Activated CD8-positive, alpha-beta T cell treated with anti-CD3 and anti-CD28 coated beads for 36 hours (primary cell): ENCODE measurements at regions not wholly inside any gene's neighbourhood (a gene's known extent, or its start where the extent isn't known, plus 50 kb on each side); places are given as distances from the start of the nearest gene placed in this dataset.

ENCODE experiments used
- ATAC-seq: fragments of 200-7000 bp; cut with Tn5 transposase; one replicate; pipeline ENCODE4 v1.10.0; 2021; ENCODE audit warnings: mild to moderate bottlenecking, moderate library complexity
- CTCF ChIA-PET: fragments of 350-600 bp; sonication (Branson Sonifier 250); formaldehyde crosslinking; loops from one replicate; lab custom pipeline; 2021; ENCODE audit warnings: antibody characterized with exemption; lab: Charles Lee
- POLR2A ChIA-PET: fragments of 350-600 bp; sonication (Branson Sonifier 250); formaldehyde crosslinking; loops from one replicate; lab custom pipeline; 2021; ENCODE audit warnings: antibody characterized with exemption; lab: Charles Lee
- DNase-seq: peaks from one replicate; pipeline ENCODE4 v3.0.0-alpha.2; 2020
- H3K27ac Mint-ChIP-seq: one replicate; pipeline ENCODE4 v1.8.0; 2021; ENCODE audit warnings: mild to moderate bottlenecking, mixed read lengths
- H3K27me3 Mint-ChIP-seq: one replicate; pipeline ENCODE4 v1.8.0; 2021; ENCODE audit warnings: mixed read lengths
- H3K36me3 Mint-ChIP-seq: one replicate; pipeline ENCODE4 v1.8.0; 2021; ENCODE audit warnings: low read depth, mixed read lengths
- H3K4me1 Mint-ChIP-seq: one replicate; pipeline ENCODE4 v1.8.0; 2021; ENCODE audit warnings: low read depth, mixed read lengths
- H3K4me3 Mint-ChIP-seq: one replicate; pipeline ENCODE4 v1.8.0; 2021; ENCODE audit warnings: mild to moderate bottlenecking, moderate library complexity, mixed read lengths
- H3K9me3 Mint-ChIP-seq: one replicate; pipeline ENCODE4 v1.8.0; 2021; ENCODE audit warnings: mixed read lengths
- intact Hi-C: fragments of 100-400 bp; cut with micrococcal nuclease; formaldehyde crosslinking; loops from one replicate; pipeline ENCODE4 v1.10.0; 2022
- TF ChIP-seq, protein P1 (sequence below): fragments of 200-600 bp; IDR thresholded peaks from one replicate; pipeline ENCODE4 v1.8.0; 2022; ENCODE audit warnings: antibody characterized with exemption, mild to moderate bottlenecking

DNA sequence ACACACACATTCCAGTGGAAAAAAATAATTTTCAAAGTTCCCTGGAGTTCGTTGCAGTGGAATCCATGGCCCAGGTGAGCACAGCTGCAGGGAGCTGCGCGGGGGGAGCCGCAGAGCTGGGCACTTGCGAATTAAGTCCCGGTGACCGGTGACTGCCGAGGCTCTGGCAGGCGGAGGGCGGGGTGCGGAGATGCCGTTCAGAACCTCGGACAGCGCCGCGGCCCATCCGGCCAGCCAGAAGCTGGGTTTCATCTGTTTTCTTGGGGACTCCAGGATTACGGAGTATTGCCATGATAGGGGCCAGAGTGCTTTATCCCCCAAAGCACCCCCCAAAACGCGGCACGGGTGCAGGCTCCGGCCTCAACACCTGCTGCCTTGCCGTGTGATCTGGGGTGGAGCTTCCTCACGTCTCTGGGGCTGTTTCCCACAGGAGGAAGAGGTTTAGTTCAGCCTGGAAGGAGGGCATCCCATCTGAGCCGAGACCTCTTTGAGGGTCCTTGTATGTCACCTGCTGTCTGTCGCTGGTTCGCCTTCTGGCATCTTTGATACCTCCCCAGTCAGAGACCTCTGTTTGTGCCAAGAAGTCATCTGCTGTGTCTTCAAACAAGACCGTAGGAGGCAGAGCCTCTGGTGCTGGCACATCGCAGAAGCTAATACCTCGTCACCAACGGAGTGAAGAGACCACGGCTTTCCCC is 99.4 kb downstream of the YTHDF1 start:
- Mint-ChIP-seq H3K27ac (no peak overlapping the region), H3K4me3 (no peak overlapping the region), H3K36me3 (no peaks in the 10 kb centered on the region), H3K4me1 (no peaks in the 10 kb centered on the region), H3K27me3 (peaks cover 34% of the 10 kb centered on the region), H3K9me3 (peaks cover 5% of the 10 kb centered on the region)
- ChIA-PET POLR2A (no interaction called here), CTCF (no interaction called here)
- ATAC-seq (no peak), DNase-seq (peak; percentile 15)
- intact Hi-C loops: no loop called here
- TF ChIP-seq, protein P1, sequence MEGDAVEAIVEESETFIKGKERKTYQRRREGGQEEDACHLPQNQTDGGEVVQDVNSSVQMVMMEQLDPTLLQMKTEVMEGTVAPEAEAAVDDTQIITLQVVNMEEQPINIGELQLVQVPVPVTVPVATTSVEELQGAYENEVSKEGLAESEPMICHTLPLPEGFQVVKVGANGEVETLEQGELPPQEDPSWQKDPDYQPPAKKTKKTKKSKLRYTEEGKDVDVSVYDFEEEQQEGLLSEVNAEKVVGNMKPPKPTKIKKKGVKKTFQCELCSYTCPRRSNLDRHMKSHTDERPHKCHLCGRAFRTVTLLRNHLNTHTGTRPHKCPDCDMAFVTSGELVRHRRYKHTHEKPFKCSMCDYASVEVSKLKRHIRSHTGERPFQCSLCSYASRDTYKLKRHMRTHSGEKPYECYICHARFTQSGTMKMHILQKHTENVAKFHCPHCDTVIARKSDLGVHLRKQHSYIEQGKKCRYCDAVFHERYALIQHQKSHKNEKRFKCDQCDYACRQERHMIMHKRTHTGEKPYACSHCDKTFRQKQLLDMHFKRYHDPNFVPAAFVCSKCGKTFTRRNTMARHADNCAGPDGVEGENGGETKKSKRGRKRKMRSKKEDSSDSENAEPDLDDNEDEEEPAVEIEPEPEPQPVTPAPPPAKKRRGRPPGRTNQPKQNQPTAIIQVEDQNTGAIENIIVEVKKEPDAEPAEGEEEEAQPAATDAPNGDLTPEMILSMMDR: no peak

DNA sequence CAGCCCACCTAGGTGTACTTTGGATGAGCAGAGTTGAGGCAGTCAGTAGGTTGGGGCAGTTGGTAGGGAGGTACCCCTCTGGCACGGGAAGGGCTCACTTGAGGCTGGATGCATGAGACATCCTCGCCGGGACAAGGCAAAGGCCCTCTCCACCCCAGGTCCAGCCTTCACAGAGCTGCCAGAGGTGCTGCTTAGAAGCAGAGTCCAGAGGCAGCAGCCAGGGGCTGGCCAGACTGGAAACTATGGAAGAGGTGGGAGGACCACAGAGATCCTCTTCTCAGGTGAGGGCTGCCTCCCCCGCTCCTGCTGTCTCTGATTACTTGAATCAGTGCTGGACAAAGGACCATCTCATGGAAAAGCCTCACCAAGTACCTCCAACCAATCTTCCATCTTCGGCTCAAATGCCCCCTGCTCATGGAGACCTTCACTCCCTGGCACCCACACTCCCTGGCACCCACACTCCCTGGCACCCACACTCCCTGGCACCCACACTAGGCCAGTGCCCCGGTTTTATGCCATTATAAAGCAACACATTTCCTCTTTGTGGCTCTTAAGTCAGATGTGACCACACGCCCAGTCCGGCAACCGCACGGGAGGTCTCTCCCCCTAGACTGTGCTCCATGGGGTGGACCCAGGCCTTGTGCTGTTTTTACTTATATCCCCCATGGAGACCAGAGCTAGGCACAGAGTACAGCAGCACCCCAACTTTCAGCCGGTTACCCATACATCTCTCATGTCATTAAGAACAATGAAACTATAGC is 100.1 kb downstream of the YTHDF1 start:
- Mint-ChIP-seq H3K36me3 (no peaks in the 10 kb centered on the region), H3K9me3 (peaks cover 7% of the 10 kb centered on the region), H3K4me1 (no peaks in the 10 kb centered on the region), H3K27me3 (peaks cover 34% of the 10 kb centered on the region), H3K27ac (no peak overlapping the region), H3K4me3 (no peak overlapping the region)
- DNase-seq (no peak), ATAC-seq (no peak)
- intact Hi-C loops: no loop called here
- TF ChIP-seq, protein P1: no peak
- ChIA-PET POLR2A (no interaction called here), CTCF (no interaction called here)

DNA sequence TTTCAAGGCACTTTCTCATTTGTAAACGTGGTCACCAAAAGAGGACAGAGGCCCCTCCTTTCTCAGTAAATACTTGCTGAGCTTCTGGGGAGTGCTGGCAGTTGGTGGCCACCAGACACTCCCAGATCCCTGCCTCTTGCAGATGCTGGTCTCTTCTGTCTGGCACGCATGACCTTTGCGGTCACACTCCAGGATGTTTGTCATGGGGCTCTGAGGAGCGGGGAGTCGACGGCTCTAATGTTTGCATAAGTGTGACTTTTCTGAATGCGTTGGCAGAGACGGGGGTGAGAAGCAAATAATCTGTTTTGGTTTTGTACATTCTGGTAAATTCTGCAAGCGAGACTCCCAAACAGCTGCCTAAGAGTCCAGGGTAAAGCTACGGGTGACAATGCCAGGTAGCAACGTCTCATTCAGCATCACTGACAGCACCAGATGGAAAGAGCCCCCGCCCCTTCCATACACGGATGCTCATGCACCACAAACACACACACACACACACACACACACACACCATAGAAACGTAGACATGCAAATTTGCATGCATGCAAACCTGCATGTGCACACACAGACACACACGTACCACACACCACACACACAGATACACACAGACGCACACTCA is 101.1 kb downstream of the YTHDF1 start:
- Mint-ChIP-seq H3K4me1 (no peaks in the 10 kb centered on the region), H3K27ac (no peak overlapping the region), H3K27me3 (peaks cover 34% of the 10 kb centered on the region), H3K4me3 (no peak overlapping the region), H3K9me3 (peaks cover 7% of the 10 kb centered on the region), H3K36me3 (no peaks in the 10 kb centered on the region)
- CTCF ChIA-PET: no interaction called here
- POLR2A ChIA-PET: no interaction called here
- TF ChIP-seq, protein P1: no peak
- DNase-seq (no peak), ATAC-seq (no peak)
- intact Hi-C loops: no loop called here

DNA sequence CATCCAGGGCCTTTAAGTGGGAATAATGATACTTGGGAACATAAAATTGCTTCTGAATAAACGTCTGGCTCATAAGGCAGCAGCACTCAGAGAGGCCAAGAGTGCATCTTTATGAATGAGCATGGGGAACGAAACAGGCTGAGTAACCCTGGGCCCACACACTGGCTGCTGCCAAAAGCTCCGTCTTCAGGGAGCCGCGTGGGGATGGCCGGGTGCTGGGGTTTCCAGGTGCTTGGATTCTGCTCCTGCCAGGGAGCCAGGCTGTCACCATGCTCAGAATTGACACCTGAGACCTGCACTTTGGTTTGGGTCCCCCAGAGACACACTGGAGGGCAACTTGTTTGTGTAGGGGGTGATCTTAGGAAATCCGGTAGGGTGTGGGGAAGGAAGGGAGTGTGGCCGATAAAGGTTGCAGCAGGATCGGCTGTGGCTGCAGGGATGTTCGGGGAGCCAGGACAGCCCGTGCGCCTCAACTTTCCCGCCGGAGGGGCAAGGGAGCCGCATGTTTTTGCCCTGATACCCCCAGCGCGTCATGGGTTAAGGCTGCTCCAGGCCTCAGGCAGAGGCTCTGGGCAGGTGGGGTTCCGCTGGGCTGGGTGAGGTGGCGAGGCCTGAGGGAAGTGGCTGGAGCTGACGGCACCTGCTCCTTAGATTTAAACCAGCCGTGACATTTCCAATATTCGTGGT is 101.8 kb downstream of the YTHDF1 start:
- DNase-seq: no peak
- Mint-ChIP-seq H3K27me3 (peaks cover 34% of the 10 kb centered on the region), H3K9me3 (peaks cover 7% of the 10 kb centered on the region), H3K27ac (no peak overlapping the region), H3K4me3 (no peak overlapping the region), H3K4me1 (no peaks in the 10 kb centered on the region), H3K36me3 (no peaks in the 10 kb centered on the region)
- intact Hi-C loops: no loop called here
- CTCF ChIA-PET: no interaction called here
- TF ChIP-seq, protein P1: no peak
- POLR2A ChIA-PET: no interaction called here
- no peak for ATAC-seq
